Neural cell (in vitro differentiated cells): ENCODE measurements at regions not wholly inside any gene's neighbourhood (a gene's known extent, or its start where the extent isn't known, plus 50 kb on each side); places are given as distances from the start of the nearest gene placed in this dataset.

ENCODE experiments used
- H2AFZ ChIP-seq: fragments of 200-600, 300-800 bp; sonication (generic), shearing (Covaris generic); 2 replicates; pipeline ENCODE4 v1.6.0; 2014; ENCODE audit warnings: low read depth, mild to moderate bottlenecking, antibody characterized with exemption, low read length, moderate library complexity
- H3F3A ChIP-seq: fragments of 200-600 bp; shearing (Covaris generic); 2 replicates; pipeline ENCODE4 v1.6.1; 2016; ENCODE audit warnings: mild to moderate bottlenecking, moderate library complexity, mixed read lengths, antibody characterized with exemption, low read length; ENCODE audit not compliant: insufficient read depth, poor library complexity, severe bottlenecking
- H3K27ac ChIP-seq: fragments of 200-600, 300-800 bp; sonication (generic), shearing (Covaris generic); 2 replicates; pipeline ENCODE4 v1.5.1; 2014; ENCODE audit warnings: mild to moderate bottlenecking, low read length, moderate library complexity
- H3K27me3 ChIP-seq: fragments of 300-800, 200-600 bp; sonication (generic), shearing (Covaris generic); 2 replicates; pipeline ENCODE4 v1.6.0; 2014; ENCODE audit warnings: mild to moderate bottlenecking, low read depth, low read length, moderate library complexity; ENCODE audit not compliant: insufficient read depth
- H3K36me3 ChIP-seq: fragments of 300-800, 200-600 bp; sonication (generic), shearing (Covaris generic); 2 replicates; pipeline ENCODE4 v1.5.1; 2014; ENCODE audit warnings: mild to moderate bottlenecking, antibody characterized with exemption, low read length, moderate library complexity; ENCODE audit not compliant: insufficient read depth
- H3K4me2 ChIP-seq: fragments of 300-800, 200-600 bp; sonication (generic), shearing (Covaris generic); 2 replicates; pipeline ENCODE4 v1.6.0; 2014; ENCODE audit warnings: mild to moderate bottlenecking, low read length
- H3K4me3 ChIP-seq: fragments of 300-800, 200-600 bp; sonication (generic), shearing (Covaris generic); 2 replicates; pipeline ENCODE4 v1.5.1; 2014; ENCODE audit warnings: mild to moderate bottlenecking, low read length, moderate library complexity
- H3K79me2 ChIP-seq: fragments of 200-600 bp; shearing (Covaris generic); replicated peaks from 2 replicates; pipeline ENCODE4 v1.6.0; 2014; ENCODE audit warnings: mild to moderate bottlenecking, low read length, moderate library complexity; ENCODE audit not compliant: insufficient read depth
- H3K9ac ChIP-seq: fragments of 300-800, 200-600 bp; sonication (generic), shearing (Covaris generic); 2 replicates; pipeline ENCODE4 v1.6.1; 2016; ENCODE audit warnings: mild to moderate bottlenecking, low read length, mixed read lengths
- H3K9me2 ChIP-seq: fragments of 200-600 bp; shearing (Covaris generic); 2 replicates; pipeline ENCODE4 v1.6.1; 2016; ENCODE audit warnings: mild to moderate bottlenecking, low read length, mixed read lengths; ENCODE audit not compliant: insufficient read depth
- H3K9me3 ChIP-seq: fragments of 200-600, 300-800 bp; sonication (generic), shearing (Covaris generic); 2 replicates; pipeline ENCODE4 v1.6.1; 2016; ENCODE audit warnings: mild to moderate bottlenecking, mixed run types, low read length, moderate library complexity, mixed read lengths
- H4K20me1 ChIP-seq: fragments of 200-600 bp; shearing (Covaris generic); 2 replicates; pipeline ENCODE4 v1.6.1; 2016; ENCODE audit warnings: mild to moderate bottlenecking, mixed run types; ENCODE audit not compliant: insufficient read depth
- EZH2 ChIP-seq: fragments of 200-600, 300-800 bp; shearing (Covaris generic), sonication (generic); IDR thresholded peaks from 2 replicates; pipeline ENCODE4 v1.6.1; 2014; ENCODE audit warnings: antibody characterized with exemption, low read length, borderline replicate concordance, mild to moderate bottlenecking; ENCODE audit not compliant: insufficient read depth, poor library complexity, severe bottlenecking
- MXI1 ChIP-seq: fragments of 450-650 bp; conservative IDR thresholded peaks from 2 replicates; pipeline ENCODE4 v1.6.1; 2014; ENCODE audit warnings: antibody characterized with exemption, mild to moderate bottlenecking; ENCODE audit not compliant: poor library complexity, severe bottlenecking
- POLR2AphosphoS5 ChIP-seq: IDR thresholded peaks from 2 replicates; pipeline ENCODE4 v1.6.1; 2012
- SMC3 ChIP-seq: fragments of 450-650 bp; conservative IDR thresholded peaks from 2 replicates; pipeline ENCODE4 v1.6.1; 2014; ENCODE audit warnings: antibody characterized with exemption, mild to moderate bottlenecking, moderate library complexity; ENCODE audit not compliant: poor library complexity
- TAF1 ChIP-seq: IDR thresholded peaks from 2 replicates; pipeline ENCODE4 v1.6.1; 2012; ENCODE audit warnings: low read depth
- TF ChIP-seq, protein P1 (sequence below): IDR thresholded peaks from 2 replicates; pipeline ENCODE4 v1.6.1; 2012; ENCODE audit warnings: borderline replicate concordance

DNA sequence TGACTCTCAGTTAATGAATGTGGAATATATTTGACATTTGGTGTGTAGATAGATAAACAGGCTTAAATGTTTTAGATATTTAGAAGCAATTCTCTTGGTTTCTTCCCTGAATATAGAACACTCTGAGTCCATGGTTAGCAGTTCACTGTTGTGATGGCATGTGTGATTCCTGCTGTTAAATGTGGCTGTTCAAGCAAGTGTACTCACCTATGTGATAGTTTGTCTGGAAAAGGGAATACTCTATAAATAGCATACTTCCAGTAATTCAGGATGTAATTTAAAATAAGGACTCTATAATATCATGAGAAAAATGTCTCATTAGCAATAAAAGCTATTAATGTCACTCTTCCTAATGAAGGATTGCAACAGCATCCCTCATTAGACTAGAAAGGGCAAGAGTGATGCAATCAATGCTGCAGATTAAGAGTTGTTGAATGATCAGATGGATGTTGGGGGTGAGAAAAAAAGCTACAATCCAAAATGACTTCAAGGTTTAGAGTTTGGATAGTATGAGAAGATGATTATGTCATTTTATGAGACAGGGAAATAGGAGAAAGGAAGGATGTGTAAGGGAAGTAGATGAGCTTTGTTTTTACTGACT lies 201.8 kb upstream of the WDFY3 start:
- H3K36me3 ChIP-seq, result no peaks in the 10 kb centered on the region
- no peaks in the 10 kb centered on the region for H3K27me3 ChIP-seq
- TF ChIP-seq EZH2 (no peak), MXI1 (no peak), POLR2AphosphoS5 (peak; percentile 43)
- TF ChIP-seq, protein P1, sequence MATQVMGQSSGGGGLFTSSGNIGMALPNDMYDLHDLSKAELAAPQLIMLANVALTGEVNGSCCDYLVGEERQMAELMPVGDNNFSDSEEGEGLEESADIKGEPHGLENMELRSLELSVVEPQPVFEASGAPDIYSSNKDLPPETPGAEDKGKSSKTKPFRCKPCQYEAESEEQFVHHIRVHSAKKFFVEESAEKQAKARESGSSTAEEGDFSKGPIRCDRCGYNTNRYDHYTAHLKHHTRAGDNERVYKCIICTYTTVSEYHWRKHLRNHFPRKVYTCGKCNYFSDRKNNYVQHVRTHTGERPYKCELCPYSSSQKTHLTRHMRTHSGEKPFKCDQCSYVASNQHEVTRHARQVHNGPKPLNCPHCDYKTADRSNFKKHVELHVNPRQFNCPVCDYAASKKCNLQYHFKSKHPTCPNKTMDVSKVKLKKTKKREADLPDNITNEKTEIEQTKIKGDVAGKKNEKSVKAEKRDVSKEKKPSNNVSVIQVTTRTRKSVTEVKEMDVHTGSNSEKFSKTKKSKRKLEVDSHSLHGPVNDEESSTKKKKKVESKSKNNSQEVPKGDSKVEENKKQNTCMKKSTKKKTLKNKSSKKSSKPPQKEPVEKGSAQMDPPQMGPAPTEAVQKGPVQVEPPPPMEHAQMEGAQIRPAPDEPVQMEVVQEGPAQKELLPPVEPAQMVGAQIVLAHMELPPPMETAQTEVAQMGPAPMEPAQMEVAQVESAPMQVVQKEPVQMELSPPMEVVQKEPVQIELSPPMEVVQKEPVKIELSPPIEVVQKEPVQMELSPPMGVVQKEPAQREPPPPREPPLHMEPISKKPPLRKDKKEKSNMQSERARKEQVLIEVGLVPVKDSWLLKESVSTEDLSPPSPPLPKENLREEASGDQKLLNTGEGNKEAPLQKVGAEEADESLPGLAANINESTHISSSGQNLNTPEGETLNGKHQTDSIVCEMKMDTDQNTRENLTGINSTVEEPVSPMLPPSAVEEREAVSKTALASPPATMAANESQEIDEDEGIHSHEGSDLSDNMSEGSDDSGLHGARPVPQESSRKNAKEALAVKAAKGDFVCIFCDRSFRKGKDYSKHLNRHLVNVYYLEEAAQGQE, result peak; percentile 64

DNA sequence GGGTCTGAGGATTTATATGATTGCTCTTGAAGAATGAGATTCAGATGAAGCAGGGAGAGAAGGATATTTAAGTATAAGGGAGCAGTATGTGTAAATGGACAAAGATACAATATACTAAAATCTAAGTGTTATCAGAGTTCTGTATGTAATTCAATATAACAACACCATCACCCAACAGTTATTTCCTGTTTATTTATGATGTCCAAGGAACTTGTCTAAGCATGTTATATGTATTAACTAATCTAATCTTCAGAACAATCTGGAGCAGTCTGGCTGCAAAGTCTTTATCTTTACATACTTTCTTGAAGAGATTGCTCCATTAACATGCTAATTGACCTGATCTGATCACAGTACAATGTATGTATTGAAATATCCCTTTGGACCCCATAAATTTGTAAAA lies 203.8 kb upstream of the WDFY3 start:
- H3K4me3 ChIP-seq, result no peak overlapping the region

More for the DNA sequence above, 201.8 kb upstream of the WDFY3 start:
- Histone ChIP-seq H3K79me2 (no peaks in the 10 kb centered on the region), H4K20me1 (no peaks in the 10 kb centered on the region), H3K4me2 (no peak overlapping the region), H3K4me3 (no peak overlapping the region), H3K9me2 (no peaks in the 10 kb centered on the region), H3K9me3 (no peaks in the 10 kb centered on the region), H3K27ac (peak overlapping the region; percentile 31), H3F3A (no peaks in the 10 kb centered on the region), H3K9ac (no peak overlapping the region), H2AFZ (no peak overlapping the region)

More for the DNA sequence above, 203.8 kb upstream of the WDFY3 start:
- TF ChIP-seq, protein P1, result no peak
- no peak for TF ChIP-seq SMC3
- no peak for TF ChIP-seq TAF1
- Histone ChIP-seq H3K79me2 (no peaks in the 10 kb centered on the region), H3K27me3 (no peaks in the 10 kb centered on the region), H3K9ac (no peak overlapping the region), H4K20me1 (no peaks in the 10 kb centered on the region), H3F3A (no peaks in the 10 kb centered on the region), H2AFZ (no peak overlapping the region), H3K4me2 (no peak overlapping the region), H3K9me3 (no peaks in the 10 kb centered on the region), H3K9me2 (no peaks in the 10 kb centered on the region), H3K36me3 (no peaks in the 10 kb centered on the region), H3K27ac (no peak overlapping the region)
